Natural killer cell (primary cell): ENCODE measurements at regions not wholly inside any gene's neighbourhood (a gene's known extent, or its start where the extent isn't known, plus 50 kb on each side); places are given as distances from the start of the nearest gene placed in this dataset.

Source experiments
- ATAC-seq, 3 donors: fragments of 150-1000 bp in 2 of 3; fragments of 200-7000 bp in 1 of 3; cut with Tn5 transposase; 1 replicate in 1 of 3; 2 replicates in 2 of 3; pipeline ENCODE4 v1.10.0; 2021; ENCODE audit warnings: mild to moderate bottlenecking in 2 of 3, moderate library complexity in 2 of 3
- DNase-seq, 2 donors: peaks; one replicate each; pipeline versions ENCODE4 v3.0.0 to v3.0.0-alpha.2; 2013 to 2021; ENCODE audit warnings: mixed read lengths in 1 of 2
- H3K27ac ChIP-seq: one replicate; pipeline ENCODE4 v1.5.1; 2013; ENCODE audit warnings: mild to moderate bottlenecking, low read length
- H3K27me3 ChIP-seq: one replicate; pipeline ENCODE4 v1.6.1; 2013; ENCODE audit warnings: low read length; ENCODE audit not compliant: control insufficient read depth, insufficient read depth
- H3K36me3 ChIP-seq: one replicate; pipeline ENCODE4 v1.6.1; 2013; ENCODE audit warnings: low read length; ENCODE audit not compliant: control insufficient read depth, insufficient read depth
- H3K4me1 ChIP-seq: one replicate; pipeline ENCODE4 v1.6.1; 2013; ENCODE audit warnings: low read length; ENCODE audit not compliant: control insufficient read depth, insufficient read depth
- H3K4me3 ChIP-seq: one replicate; pipeline ENCODE4 v1.5.1; 2013; ENCODE audit warnings: low read length
- H3K9me3 ChIP-seq: one replicate; pipeline ENCODE4 v1.6.1; 2013; ENCODE audit warnings: low read length; ENCODE audit not compliant: control insufficient read depth, insufficient read depth
- H3K27ac Mint-ChIP-seq, 2 donors: one replicate each; pipeline ENCODE4 v1.8.0; 2022; ENCODE audit warnings: mild to moderate bottlenecking in 2 of 2, mixed read lengths in 2 of 2, moderate library complexity in 1 of 2
- H3K27me3 Mint-ChIP-seq, 2 donors: one replicate each; pipeline ENCODE4 v1.8.0; 2022; ENCODE audit warnings: low read depth in 2 of 2, mixed read lengths in 2 of 2
- H3K36me3 Mint-ChIP-seq: one replicate; pipeline ENCODE4 v1.8.0; 2022; ENCODE audit warnings: mixed read lengths
- H3K4me1 Mint-ChIP-seq, 2 donors: one replicate each; pipeline ENCODE4 v1.8.0; 2022; ENCODE audit warnings: mixed read lengths in 2 of 2
- H3K4me3 Mint-ChIP-seq: one replicate; pipeline ENCODE4 v1.8.0; 2022; ENCODE audit warnings: mild to moderate bottlenecking, moderate library complexity, mixed read lengths
- H3K9me3 Mint-ChIP-seq, 2 donors: one replicate each; pipeline ENCODE4 v1.8.0; 2022; ENCODE audit warnings: mixed read lengths in 2 of 2
- CTCF ChIP-seq: fragments of 200-600 bp; IDR thresholded peaks from one replicate; pipeline ENCODE4 v1.8.0; 2022; ENCODE audit warnings: antibody characterized with exemption
- WGBS: methylation state at CpG from one replicate; pipeline ENCODE4 v1.1.7; 2013; ENCODE audit warnings: missing lambda C conversion rate; ENCODE audit not compliant: insufficient coverage; 5-methylcytosine and 5-hydroxymethylcytosine counted together
- intact Hi-C: fragments of 100-400 bp; cut with micrococcal nuclease; formaldehyde crosslinking; loops from one replicate; pipeline ENCODE4 v1.14.2; 2022

GRCh38 chr5:160930406-160930805, 78.4 kb upstream of the ATP10B start:
- intact Hi-C loops: no loop called here
- Mint-ChIP-seq H3K27me3 (no peaks in the 10 kb centered on the region), H3K4me3 (no peak overlapping the region)

GRCh38 chr5:160929906-160930305, 77.9 kb upstream of the ATP10B start:
- no peak for TF ChIP-seq CTCF
- H3K9me3 ChIP-seq: no peaks in the 10 kb centered on the region
- no peak for ATAC-seq
- intact Hi-C loops: no loop called here
- no peaks in the 10 kb centered on the region for H3K36me3 Mint-ChIP-seq
- H3K4me3 Mint-ChIP-seq: no peak overlapping the region
- WGBS: 63% methylated on average over 1 of the region's 3 CpGs
- no peak overlapping the region for H3K4me3 ChIP-seq
- DNase-seq: no peak
- H3K27me3 Mint-ChIP-seq: no peaks in the 10 kb centered on the region
- H3K27me3 ChIP-seq: no peaks in the 10 kb centered on the region
- H3K4me1 ChIP-seq: no peaks in the 10 kb centered on the region
- no peaks in the 10 kb centered on the region for H3K9me3 Mint-ChIP-seq
- no peak overlapping the region for H3K27ac Mint-ChIP-seq
- no peaks in the 10 kb centered on the region for H3K36me3 ChIP-seq
- no peak overlapping the region for H3K27ac ChIP-seq
- H3K4me1 Mint-ChIP-seq: no peaks in the 10 kb centered on the region

More at GRCh38 chr5:160930406-160930805, 78.4 kb upstream of the ATP10B start:
- Histone ChIP-seq H3K36me3 (no peaks in the 10 kb centered on the region), H3K27ac (no peak overlapping the region), H3K4me3 (no peak overlapping the region), H3K9me3 (no peaks in the 10 kb centered on the region), H3K4me1 (no peaks in the 10 kb centered on the region), H3K27me3 (no peaks in the 10 kb centered on the region)
- Mint-ChIP-seq H3K9me3 (no peaks in the 10 kb centered on the region), H3K27ac (no peak overlapping the region), H3K4me1 (no peaks in the 10 kb centered on the region), H3K36me3 (no peaks in the 10 kb centered on the region)
- TF ChIP-seq CTCF: no peak
- ATAC-seq (no peak), DNase-seq (no peak)
- WGBS: 79% methylated on average over 1 of the region's 1 CpG

GRCh38 chr5:160929360-160929759, 77.3 kb upstream of the ATP10B start:
- whole genome bisulfite sequencing: 84% methylated on average over 2 of the region's 2 CpGs
- no peaks in the 10 kb centered on the region for H3K4me1 Mint-ChIP-seq
- no peak overlapping the region for H3K4me3 Mint-ChIP-seq
- Histone ChIP-seq H3K4me3 (no peak overlapping the region), H3K36me3 (no peaks in the 10 kb centered on the region), H3K4me1 (no peaks in the 10 kb centered on the region), H3K9me3 (no peaks in the 10 kb centered on the region), H3K27ac (no peak overlapping the region), H3K27me3 (no peaks in the 10 kb centered on the region)
- TF ChIP-seq CTCF: no peak
- H3K27ac Mint-ChIP-seq: no peak overlapping the region
- intact Hi-C loops: no loop called here
- no peaks in the 10 kb centered on the region for H3K36me3 Mint-ChIP-seq
- ATAC-seq (no peak), DNase-seq (no peak)
- H3K27me3 Mint-ChIP-seq: no peaks in the 10 kb centered on the region
- no peaks in the 10 kb centered on the region for H3K9me3 Mint-ChIP-seq

- H3K4me1 ChIP-seq: no peaks in the 10 kb centered on the region
- no peak overlapping the region for H3K4me3 Mint-ChIP-seq
- no peaks in the 10 kb centered on the region for H3K9me3 Mint-ChIP-seq
- no peak overlapping the region for H3K4me3 ChIP-seq
- H3K9me3 ChIP-seq: no peaks in the 10 kb centered on the region
- no peaks in the 10 kb centered on the region for H3K27me3 ChIP-seq
- H3K36me3 ChIP-seq: no peaks in the 10 kb centered on the region
- no peaks in the 10 kb centered on the region for H3K4me1 Mint-ChIP-seq
- no peak overlapping the region for H3K27ac Mint-ChIP-seq
- 4% methylated on average over 5 of the region's 6 CpGs for WGBS
- no peak overlapping the region for H3K27ac ChIP-seq
- DNase-seq (no peak), ATAC-seq (no peak)
- TF ChIP-seq CTCF: no peak
- no peaks in the 10 kb centered on the region for H3K36me3 Mint-ChIP-seq
- intact Hi-C loops: no loop called here
- H3K27me3 Mint-ChIP-seq: no peaks in the 10 kb centered on the region
Measured at GRCh38 chr5:160926428-160926827, 74.4 kb upstream of the ATP10B start.
